GM12878 (cell line): ENCODE measurements at regions not wholly inside any gene's neighbourhood (a gene's known extent, or its start where the extent isn't known, plus 50 kb on each side); places are given as distances from the start of the nearest gene placed in this dataset.

Source experiments
- ATAC-seq: fragments of 200-7000 bp; cut with Tn5 transposase; 3 replicates; pipeline ENCODE4 v1.9.1; 2020; ENCODE audit warnings: mild to moderate bottlenecking, moderate library complexity
- BruUV-seq: library from RNA; stranded (reverse); fragments of 400-500 nt; replicated peaks from 2 replicates; lab custom pipeline; 2021; lab: Mats Ljungman, UMichigan
- CTCF ChIA-PET: fragments of 300-600 bp; sonication (Branson Sonifier 250); formaldehyde crosslinking; extraction: SDS; loops from one replicate; lab custom pipeline; 2021; ENCODE audit warnings: inconsistent platforms; lab: Yijun Ruan, JAX
- POLR2A ChIA-PET: fragments of 350-600 bp; formaldehyde crosslinking; extraction: SDS; loops from one replicate; lab custom pipeline; 2021; ENCODE audit warnings: inconsistent platforms; lab: Charles Lee
- RAD21 ChIA-PET: fragments of 300-600 bp; sonication (Branson Sonifier 250); formaldehyde crosslinking; loops from one replicate; lab custom pipeline; 2023; ENCODE audit warnings: antibody characterized with exemption; ENCODE audit not compliant: unreplicated experiment; lab: Charles Lee
- SMC1A ChIA-PET: fragments of 300-600 bp; sonication (Branson Sonifier 250); formaldehyde crosslinking; loops from one replicate; lab custom pipeline; 2023; ENCODE audit not compliant: unreplicated experiment, uncharacterized antibody; lab: Charles Lee
- DNase-seq: peaks from one replicate; pipeline ENCODE4 v3.0.0-alpha.2; 2011; ENCODE audit warnings: low read depth, low spot score
- FAIRE-seq: peaks from 3 replicates; lab custom pipeline; 2011; peaks lifted over from hg19 to GRCh38; lab: Jason Lieb, UNC
- H2AFZ ChIP-seq: 2 replicates; pipeline ENCODE4 v1.6.0; 2011; ENCODE audit warnings: low read depth, low read length, control low read depth; ENCODE audit not compliant: control insufficient read depth
- H3K27ac ChIP-seq: 2 replicates; pipeline ENCODE4 v1.5.1; 2011; ENCODE audit warnings: control low read depth; ENCODE audit not compliant: control insufficient read depth, insufficient read depth
- H3K27me3 ChIP-seq, 2 experiments: replicated peaks in 1 of 2; 2 replicates each; pipeline versions ENCODE4 v1.6.0 to v1.6.1; 2011; ENCODE audit warnings: low read length in 1 of 2; ENCODE audit not compliant: control insufficient read depth in 2 of 2, insufficient read depth in 2 of 2
- H3K36me3 ChIP-seq, 2 experiments: 2 replicates each; pipeline ENCODE4 v1.5.1; 2011; ENCODE audit warnings: low read length in 1 of 2; ENCODE audit not compliant: control insufficient read depth in 2 of 2, insufficient read depth in 2 of 2
- H3K4me1 ChIP-seq: 2 replicates; pipeline ENCODE4 v1.6.1; 2011; ENCODE audit warnings: mild to moderate bottlenecking, low read length, moderate library complexity, mixed read lengths; ENCODE audit not compliant: control insufficient read depth, insufficient read depth
- H3K4me2 ChIP-seq: 2 replicates; pipeline ENCODE4 v1.6.0; 2011; ENCODE audit warnings: control low read depth; ENCODE audit not compliant: control insufficient read depth, insufficient read depth
- H3K4me3 ChIP-seq: fragments of 200-600 bp; sonication (generic); 2 replicates; pipeline ENCODE4 v1.5.1; 2016
- H3K79me2 ChIP-seq: 2 replicates; pipeline ENCODE4 v1.6.0; 2011; ENCODE audit warnings: low read length; ENCODE audit not compliant: control insufficient read depth, insufficient read depth
- H3K9ac ChIP-seq: 2 replicates; pipeline ENCODE4 v1.8.0; 2011; ENCODE audit warnings: low read length, control low read depth, mixed read lengths; ENCODE audit not compliant: control insufficient read depth, insufficient read depth
- H3K9me3 ChIP-seq: replicated peaks from 3 replicates; pipeline ENCODE4 v1.5.1; 2011; ENCODE audit warnings: mild to moderate bottlenecking, low read length; ENCODE audit not compliant: control insufficient read depth, insufficient read depth
- H4K20me1 ChIP-seq: 2 replicates; pipeline ENCODE4 v1.6.0; 2011; ENCODE audit not compliant: control insufficient read depth, insufficient read depth
- ATF7 ChIP-seq: fragments of 450-650 bp; IDR thresholded peaks from 2 replicates; pipeline ENCODE4 v1.6.1; 2016; ENCODE audit warnings: low read depth, mild to moderate bottlenecking
- ZBTB11 ChIP-seq: fragments of 450-650 bp; formaldehyde crosslinking; IDR thresholded peaks from 2 replicates; pipeline ENCODE4 v1.5.0; 2022; ENCODE audit warnings: mild to moderate bottlenecking, missing genetic modification characterization
- WGBS: methylation state at CpG from one replicate; pipeline ENCODE4 v1.1.6; 2016; ENCODE audit warnings: low lambda C conversion rate; ENCODE audit not compliant: insufficient replicate concordance, insufficient coverage; ENCODE audit errors: missing lambda C conversion rate; 5-methylcytosine and 5-hydroxymethylcytosine counted together
- in situ Hi-C: fragments of 300-500 bp; cut with MboI; formaldehyde crosslinking; loops from 9 replicates; pipeline ENCODE4 v1.14.3; 2018; ENCODE audit warnings: mixed read lengths
- intact Hi-C: fragments of 100-400 bp; cut with micrococcal nuclease; formaldehyde crosslinking; loops from one replicate; pipeline ENCODE4 v1.14.2; 2022; ENCODE audit not compliant: unreplicated experiment

- Histone ChIP-seq H3K9ac (no peak overlapping the region), H3K4me1 (peaks cover 31% of the 10 kb centered on the region), H3K4me2 (no peak overlapping the region), H3K9me3 (peaks cover 7% of the 10 kb centered on the region), H3K79me2 (no peaks in the 10 kb centered on the region), H3K36me3 (no peaks in the 10 kb centered on the region), H4K20me1 (no peaks in the 10 kb centered on the region), H2AFZ (no peak overlapping the region), H3K27me3 (no peaks in the 10 kb centered on the region), H3K4me3 (no peak overlapping the region), H3K27ac (no peak overlapping the region)
- SMC1A ChIA-PET = interaction anchor here (0.7 to 7.1 kb wide), 9 partner anchors 10 to 617 kb away, joined by 3 to 65 read pairs (median 3); no protein-coding TSS in a partner anchor
- BruUV-seq = no TSS peak
- intact Hi-C loops = loop anchor here (10.0 kb wide), 1 partner anchor 620 kb away; no protein-coding TSS in a partner anchor
- no peak for TF ChIP-seq ZBTB11
- TF ChIP-seq ATF7 = peak; percentile 62
- WGBS = 100% methylated on average over 2 of the region's 2 CpGs
- no peak for FAIRE-seq
- DNase-seq = no peak
- POLR2A ChIA-PET = no interaction called here
- ATAC-seq = no peak
- CTCF ChIA-PET = interaction anchor here (0.9 to 1.6 kb wide), 2 partner anchors 139 to 304 kb away, joined by 3 to 4 read pairs; no protein-coding TSS in a partner anchor
- in situ Hi-C loops = no loop called here
- RAD21 ChIA-PET = interaction anchor here (0.8 to 2.1 kb wide), 4 partner anchors 27 to 304 kb away, joined by 3 to 8 read pairs (median 5); no protein-coding TSS in a partner anchor
Measured at GRCh38 chr3:106305127-106305526, 436.3 kb upstream of the CBLB start.
